Panc1 (cell line): ENCODE measurements at regions not wholly inside any gene's neighbourhood (a gene's known extent, or its start where the extent isn't known, plus 50 kb on each side); places are given as distances from the start of the nearest gene placed in this dataset.

ENCODE experiments used
- CTCF ChIP-seq: fragments of 450-650 bp; IDR thresholded peaks from 2 replicates; pipeline ENCODE4 v1.5.1; 2017; ENCODE audit warnings: mild to moderate bottlenecking
- POLR2AphosphoS5 ChIP-seq: IDR thresholded peaks from 2 replicates; pipeline ENCODE4 v1.6.1; 2012; ENCODE audit warnings: mild to moderate bottlenecking, low read depth, low read length, moderate library complexity
- SIN3A ChIP-seq: IDR thresholded peaks from 2 replicates; pipeline ENCODE4 v1.6.1; 2012; ENCODE audit warnings: low read depth, mild to moderate bottlenecking, low read length, moderate library complexity, borderline replicate concordance; ENCODE audit not compliant: insufficient read depth
- TCF7L2 ChIP-seq: IDR thresholded peaks from 2 replicates; pipeline ENCODE4 v1.6.1; 2011; ENCODE audit warnings: mild to moderate bottlenecking, low read depth, low read length, inconsistent platforms
- TF ChIP-seq, protein P1 (sequence below), 2 experiments: IDR thresholded peaks; 2 replicates each; pipeline ENCODE4 v1.6.1; 2011 to 2012; ENCODE audit warnings: low read depth in 2 of 2, control low read depth in 1 of 2, low read length in 1 of 2, mild to moderate bottlenecking in 1 of 2, moderate library complexity in 1 of 2; ENCODE audit not compliant: insufficient read depth in 1 of 2

GRCh38 chr12:125882141-125882540 lies 816.9 kb downstream of the AACS start:
- TF ChIP-seq CTCF: no peak
- no peak for TF ChIP-seq POLR2AphosphoS5
- TF ChIP-seq SIN3A: no peak
- TF ChIP-seq, protein P1, sequence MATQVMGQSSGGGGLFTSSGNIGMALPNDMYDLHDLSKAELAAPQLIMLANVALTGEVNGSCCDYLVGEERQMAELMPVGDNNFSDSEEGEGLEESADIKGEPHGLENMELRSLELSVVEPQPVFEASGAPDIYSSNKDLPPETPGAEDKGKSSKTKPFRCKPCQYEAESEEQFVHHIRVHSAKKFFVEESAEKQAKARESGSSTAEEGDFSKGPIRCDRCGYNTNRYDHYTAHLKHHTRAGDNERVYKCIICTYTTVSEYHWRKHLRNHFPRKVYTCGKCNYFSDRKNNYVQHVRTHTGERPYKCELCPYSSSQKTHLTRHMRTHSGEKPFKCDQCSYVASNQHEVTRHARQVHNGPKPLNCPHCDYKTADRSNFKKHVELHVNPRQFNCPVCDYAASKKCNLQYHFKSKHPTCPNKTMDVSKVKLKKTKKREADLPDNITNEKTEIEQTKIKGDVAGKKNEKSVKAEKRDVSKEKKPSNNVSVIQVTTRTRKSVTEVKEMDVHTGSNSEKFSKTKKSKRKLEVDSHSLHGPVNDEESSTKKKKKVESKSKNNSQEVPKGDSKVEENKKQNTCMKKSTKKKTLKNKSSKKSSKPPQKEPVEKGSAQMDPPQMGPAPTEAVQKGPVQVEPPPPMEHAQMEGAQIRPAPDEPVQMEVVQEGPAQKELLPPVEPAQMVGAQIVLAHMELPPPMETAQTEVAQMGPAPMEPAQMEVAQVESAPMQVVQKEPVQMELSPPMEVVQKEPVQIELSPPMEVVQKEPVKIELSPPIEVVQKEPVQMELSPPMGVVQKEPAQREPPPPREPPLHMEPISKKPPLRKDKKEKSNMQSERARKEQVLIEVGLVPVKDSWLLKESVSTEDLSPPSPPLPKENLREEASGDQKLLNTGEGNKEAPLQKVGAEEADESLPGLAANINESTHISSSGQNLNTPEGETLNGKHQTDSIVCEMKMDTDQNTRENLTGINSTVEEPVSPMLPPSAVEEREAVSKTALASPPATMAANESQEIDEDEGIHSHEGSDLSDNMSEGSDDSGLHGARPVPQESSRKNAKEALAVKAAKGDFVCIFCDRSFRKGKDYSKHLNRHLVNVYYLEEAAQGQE (IDR thresholded peaks at IDR 0.05; ENCODE audit: insufficient read depth in 1 of 2, low read depth in 2 of 2, low read length in 1 of 2): no peak
- no peak for TF ChIP-seq TCF7L2
